ENCODE measurements at regions not wholly inside any gene's neighbourhood (a gene's known extent, or its start where the extent isn't known, plus 50 kb on each side); places are given as distances from the start of the nearest gene placed in this dataset.
"Not testable (repeated sequence)": the region's sequence is repeated elsewhere in the genome, so short reads cannot be mapped to it uniquely, and the experiment has no call there.

GRCh38 chr4:149910177-149910576 lies 94.5 kb upstream of the IQCM start:
- DNase-seq (no peak), ATAC-seq (no peak)
- no peaks in the 10 kb centered on the region for H3K9me3 ChIP-seq (ENCODE audit: control insufficient read depth, low read length, poor library complexity, severe bottlenecking)
- Mint-ChIP-seq H3K4me1 (no peaks in the 10 kb centered on the region), H3K27me3 (peaks cover 6% of the 10 kb centered on the region), H3K36me3 (ENCODE audit: low read depth) (no peaks in the 10 kb centered on the region), H3K4me3 (no peak overlapping the region), H3K27ac (no peak overlapping the region)

- no peaks in the 10 kb centered on the region for H3K36me3 Mint-ChIP-seq (ENCODE audit: low read depth)
Observed at GRCh38 chr4:149910604-149911350, 95.1 kb upstream of the IQCM start.

GRCh38 chr4:149911354-149911753 lies 95.7 kb upstream of the IQCM start:
- Mint-ChIP-seq H3K4me1 (no peaks in the 10 kb centered on the region), H3K36me3 (ENCODE audit: low read depth) (no peaks in the 10 kb centered on the region), H3K27me3 (peaks cover 10% of the 10 kb centered on the region), H3K27ac (no peak overlapping the region), H3K4me3 (no peak overlapping the region)
- H3K9me3 ChIP-seq (ENCODE audit: control insufficient read depth, low read length, poor library complexity, severe bottlenecking), result no peaks in the 10 kb centered on the region
- ATAC-seq (no peak), DNase-seq (no peak)

More at GRCh38 chr4:149910604-149911350, 95.1 kb upstream of the IQCM start:
- H3K27me3 Mint-ChIP-seq, result peaks cover 10% of the 10 kb centered on the region
- no peaks in the 10 kb centered on the region for H3K9me3 ChIP-seq (ENCODE audit: control insufficient read depth, low read length, poor library complexity, severe bottlenecking)
- no peaks in the 10 kb centered on the region for H3K4me1 Mint-ChIP-seq
- H3K4me3 Mint-ChIP-seq, result no peak overlapping the region
- ATAC-seq (no peak), DNase-seq (no peak)
- H3K27ac Mint-ChIP-seq, result no peak overlapping the region

GRCh38 chr4:149912000-149912399 lies 96.4 kb upstream of the IQCM start:
- Mint-ChIP-seq H3K27ac (no peak overlapping the region), H3K36me3 (ENCODE audit: low read depth) (no peaks in the 10 kb centered on the region), H3K4me3 (no peak overlapping the region), H3K27me3 (peaks cover 10% of the 10 kb centered on the region), H3K4me1 (no peaks in the 10 kb centered on the region)
- DNase-seq (no peak), ATAC-seq (no peak)
- no peaks in the 10 kb centered on the region for H3K9me3 ChIP-seq (ENCODE audit: control insufficient read depth, low read length, poor library complexity, severe bottlenecking)

GRCh38 chr4:149914119-149915115 lies 98.8 kb upstream of the IQCM start:
- H3K4me1 Mint-ChIP-seq, result no peaks in the 10 kb centered on the region
- DNase-seq, result no peak
- ATAC-seq, result no peak
- H3K36me3 Mint-ChIP-seq (ENCODE audit: low read depth), result no peaks in the 10 kb centered on the region
- no peak overlapping the region for H3K27ac Mint-ChIP-seq
- no peak overlapping the region for H3K4me3 Mint-ChIP-seq
- H3K9me3 ChIP-seq (ENCODE audit: control insufficient read depth, low read length, poor library complexity, severe bottlenecking), result no peaks in the 10 kb centered on the region
- peaks cover 10% of the 10 kb centered on the region for H3K27me3 Mint-ChIP-seq

- not testable (repeated sequence) for DNase-seq; H3K27ac Mint-ChIP-seq; H3K27me3 Mint-ChIP-seq; ATAC-seq; H3K9me3 ChIP-seq (ENCODE audit: control insufficient read depth, low read length, poor library complexity, severe bottlenecking); H3K36me3 Mint-ChIP-seq (ENCODE audit: low read depth); H3K4me3 Mint-ChIP-seq; H3K4me1 Mint-ChIP-seq
Observed at GRCh38 chr4:149915735-149916134, 100.1 kb upstream of the IQCM start.

GRCh38 chr4:149923736-149924135 lies 108.1 kb upstream of the IQCM start:
- no peaks in the 10 kb centered on the region for H3K36me3 Mint-ChIP-seq (ENCODE audit: low read depth)
- no peak for ATAC-seq
- DNase-seq, result no peak
- H3K27ac Mint-ChIP-seq, result no peak overlapping the region
- H3K4me1 Mint-ChIP-seq, result no peaks in the 10 kb centered on the region
- no peaks in the 10 kb centered on the region for H3K9me3 ChIP-seq (ENCODE audit: control insufficient read depth, low read length, poor library complexity, severe bottlenecking)
- no peaks in the 10 kb centered on the region for H3K27me3 Mint-ChIP-seq
- H3K4me3 Mint-ChIP-seq, result no peak overlapping the region

- Mint-ChIP-seq H3K4me3 (no peak overlapping the region), H3K4me1 (no peaks in the 10 kb centered on the region), H3K27me3 (peaks cover 4% of the 10 kb centered on the region), H3K27ac (no peak overlapping the region), H3K36me3 (ENCODE audit: low read depth) (no peaks in the 10 kb centered on the region)
- DNase-seq (no peak), ATAC-seq (no peak)
- H3K9me3 ChIP-seq (ENCODE audit: control insufficient read depth, low read length, poor library complexity, severe bottlenecking), result no peaks in the 10 kb centered on the region
Observed at GRCh38 chr4:149927514-149927913, 111.9 kb upstream of the IQCM start.

- Mint-ChIP-seq H3K27ac (no peak overlapping the region), H3K4me1 (no peaks in the 10 kb centered on the region), H3K36me3 (ENCODE audit: low read depth) (no peaks in the 10 kb centered on the region), H3K4me3 (no peak overlapping the region), H3K27me3 (peaks cover 4% of the 10 kb centered on the region)
- ATAC-seq, result no peak
- H3K9me3 ChIP-seq (ENCODE audit: control insufficient read depth, low read length, poor library complexity, severe bottlenecking), result no peaks in the 10 kb centered on the region
- DNase-seq, result no peak
Observed at GRCh38 chr4:149928507-149928906, 112.9 kb upstream of the IQCM start.

- DNase-seq (no peak), ATAC-seq (no peak)
- peaks cover 4% of the 10 kb centered on the region for H3K27me3 Mint-ChIP-seq
- H3K4me3 Mint-ChIP-seq, result no peak overlapping the region
- no peak overlapping the region for H3K27ac Mint-ChIP-seq
- no peaks in the 10 kb centered on the region for H3K4me1 Mint-ChIP-seq
- no peaks in the 10 kb centered on the region for H3K36me3 Mint-ChIP-seq (ENCODE audit: low read depth)
- H3K9me3 ChIP-seq (ENCODE audit: control insufficient read depth, low read length, poor library complexity, severe bottlenecking), result no peaks in the 10 kb centered on the region
Observed at GRCh38 chr4:149931431-149931830, 115.8 kb upstream of the IQCM start.

- no peak for DNase-seq
- Mint-ChIP-seq H3K4me1 (no peaks in the 10 kb centered on the region), H3K4me3 (no peak overlapping the region), H3K27me3 (peaks cover 4% of the 10 kb centered on the region), H3K36me3 (ENCODE audit: low read depth) (peaks cover 2% of the 10 kb centered on the region), H3K27ac (no peak overlapping the region)
- no peak for ATAC-seq
- no peaks in the 10 kb centered on the region for H3K9me3 ChIP-seq (ENCODE audit: control insufficient read depth, low read length, poor library complexity, severe bottlenecking)
Observed at GRCh38 chr4:149932188-149932587, 116.5 kb upstream of the IQCM start.

GRCh38 chr4:149933120-149933519 lies 117.5 kb upstream of the IQCM start:
- ATAC-seq, result no peak
- H3K4me1 Mint-ChIP-seq, result no peaks in the 10 kb centered on the region
- no peak overlapping the region for H3K4me3 Mint-ChIP-seq
- peaks cover 2% of the 10 kb centered on the region for H3K36me3 Mint-ChIP-seq (ENCODE audit: low read depth)
- DNase-seq, result no peak
- H3K27ac Mint-ChIP-seq, result no peak overlapping the region
- peaks cover 4% of the 10 kb centered on the region for H3K27me3 Mint-ChIP-seq
- H3K9me3 ChIP-seq (ENCODE audit: control insufficient read depth, low read length, poor library complexity, severe bottlenecking), result no peaks in the 10 kb centered on the region

- Mint-ChIP-seq H3K27ac (no peak overlapping the region), H3K4me3 (no peak overlapping the region)
Observed at GRCh38 chr4:149933883-149934282, 118.2 kb upstream of the IQCM start.

More at GRCh38 chr4:149933883-149934282, 118.2 kb upstream of the IQCM start:
- H3K36me3 Mint-ChIP-seq (ENCODE audit: low read depth), result peaks cover 2% of the 10 kb centered on the region
- H3K27me3 Mint-ChIP-seq, result peaks cover 4% of the 10 kb centered on the region
- no peaks in the 10 kb centered on the region for H3K4me1 Mint-ChIP-seq
- no peaks in the 10 kb centered on the region for H3K9me3 ChIP-seq (ENCODE audit: control insufficient read depth, low read length, poor library complexity, severe bottlenecking)
- no peak for DNase-seq
- ATAC-seq, result no peak
